GM19023 (cell line): ENCODE measurements at regions not wholly inside any gene's neighbourhood (a gene's known extent, or its start where the extent isn't known, plus 50 kb on each side); places are given as distances from the start of the nearest gene placed in this dataset.

Experiments
- ATAC-seq: cut with Tn5 transposase; IDR thresholded peaks from one replicate; pipeline ENCODE4 v1.9.1; 2021; ENCODE audit warnings: mild to moderate bottlenecking, moderate library complexity; ENCODE audit not compliant: unreplicated experiment

- ATAC-seq, result no peak
Observed at GRCh38 chr18:60965856-60966255, 367.4 kb upstream of the CDH20 start.

GRCh38 chr18:60966876-60967275, 366.4 kb upstream of the CDH20 start:
- no peak for ATAC-seq

- ATAC-seq, result no peak
Observed at GRCh38 chr18:60975420-60975819, 357.8 kb upstream of the CDH20 start.

GRCh38 chr18:60976976-60977375, 356.3 kb upstream of the CDH20 start:
- no peak for ATAC-seq

GRCh38 chr18:60978338-60978737, 354.9 kb upstream of the CDH20 start:
- ATAC-seq, result no peak

- no peak for ATAC-seq
Observed at GRCh38 chr18:60980422-60981005, 352.7 kb upstream of the CDH20 start.

GRCh38 chr18:60981682-60982328, 351.4 kb upstream of the CDH20 start:
- no peak for ATAC-seq

GRCh38 chr18:60982329-60982695, 350.9 kb upstream of the CDH20 start:
- ATAC-seq, result no peak

- no peak for ATAC-seq
Observed at GRCh38 chr18:60982928-60983327, 350.3 kb upstream of the CDH20 start.

- no peak for ATAC-seq
Observed at GRCh38 chr18:60984510-60984909, 348.7 kb upstream of the CDH20 start.

GRCh38 chr18:60987963-60988362, 345.3 kb upstream of the CDH20 start:
- no peak for ATAC-seq

- ATAC-seq, result no peak
Observed at GRCh38 chr18:60996326-60996725, 336.9 kb upstream of the CDH20 start.

- no peak for ATAC-seq
Observed at GRCh38 chr18:60996822-60997221, 336.4 kb upstream of the CDH20 start.

GRCh38 chr18:61001138-61001537, 332.1 kb upstream of the CDH20 start:
- no peak for ATAC-seq

- ATAC-seq, result no peak
Observed at GRCh38 chr18:61006687-61007224, 326.5 kb upstream of the CDH20 start.

GRCh38 chr18:61019338-61020301, 313.6 kb upstream of the CDH20 start:
- no peak for ATAC-seq

- ATAC-seq, result no peak
Observed at GRCh38 chr18:61025596-61025995, 307.6 kb upstream of the CDH20 start.

- ATAC-seq, result no peak
Observed at GRCh38 chr18:61031626-61032025, 301.6 kb upstream of the CDH20 start.

- ATAC-seq, result no peak
Observed at GRCh38 chr18:61034580-61034979, 298.6 kb upstream of the CDH20 start.

- ATAC-seq, result no peak
Observed at GRCh38 chr18:61039251-61039650, 294.0 kb upstream of the CDH20 start.

- ATAC-seq, result no peak
Observed at GRCh38 chr18:61047794-61048193, 285.4 kb upstream of the CDH20 start.

GRCh38 chr18:61057443-61057842, 275.8 kb upstream of the CDH20 start:
- ATAC-seq, result no peak
